Inferior parietal cortex (tissue), 1 donor: ENCODE measurements at regions not wholly inside any gene's neighbourhood (a gene's known extent, or its start where the extent isn't known, plus 50 kb on each side); places are given as distances from the start of the nearest gene placed in this dataset.

ENCODE experiments used
- DNase-seq: peaks from one replicate; pipeline ENCODE4 v3.0.0-alpha.2; 2016; ENCODE audit errors: extremely low spot score

- DNase-seq = no peak
These were observed 192.7 kb upstream of the SGCD start for GRCh38 chr5:156134216-156134615.

GRCh38 chr5:156135531-156135930 lies 191.4 kb upstream of the SGCD start:
- DNase-seq = no peak

DNA sequence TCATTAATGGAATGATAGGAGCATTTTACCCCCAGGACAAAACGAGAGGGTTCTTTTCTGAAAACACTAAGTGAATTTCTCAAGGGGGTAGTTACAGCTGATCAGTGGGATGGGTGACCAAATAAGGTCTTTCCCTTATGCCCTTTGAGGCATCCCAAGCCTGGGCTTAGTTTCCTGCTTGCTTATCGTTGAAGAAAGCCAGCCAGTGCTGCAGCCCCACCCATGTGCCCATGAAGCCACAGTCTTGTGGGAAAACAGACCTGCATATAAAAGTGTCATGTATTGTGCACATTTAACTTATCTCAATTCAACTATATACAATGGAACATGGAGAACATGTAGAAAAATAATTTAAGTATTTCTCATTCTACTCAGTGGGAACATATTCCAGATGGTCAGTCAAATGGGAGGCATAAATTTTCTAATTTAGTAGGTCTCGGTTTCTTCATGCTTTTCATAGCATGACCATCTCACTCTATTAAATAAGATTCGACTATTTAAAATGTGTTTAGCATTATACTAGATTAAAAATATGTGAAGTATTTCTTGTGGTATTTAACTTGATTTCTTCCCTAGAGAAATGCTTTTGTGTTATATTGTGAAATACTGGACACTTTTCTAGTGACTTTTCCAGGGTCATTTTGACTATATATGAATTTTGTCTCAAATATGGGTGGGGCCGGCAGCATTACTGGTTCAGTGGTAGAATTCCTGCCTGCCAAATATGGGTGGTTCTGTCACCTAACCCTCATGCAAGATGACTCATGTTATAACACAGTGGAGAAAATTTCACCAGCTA lies 189.7 kb upstream of the SGCD start:
- no peak for DNase-seq

DNA sequence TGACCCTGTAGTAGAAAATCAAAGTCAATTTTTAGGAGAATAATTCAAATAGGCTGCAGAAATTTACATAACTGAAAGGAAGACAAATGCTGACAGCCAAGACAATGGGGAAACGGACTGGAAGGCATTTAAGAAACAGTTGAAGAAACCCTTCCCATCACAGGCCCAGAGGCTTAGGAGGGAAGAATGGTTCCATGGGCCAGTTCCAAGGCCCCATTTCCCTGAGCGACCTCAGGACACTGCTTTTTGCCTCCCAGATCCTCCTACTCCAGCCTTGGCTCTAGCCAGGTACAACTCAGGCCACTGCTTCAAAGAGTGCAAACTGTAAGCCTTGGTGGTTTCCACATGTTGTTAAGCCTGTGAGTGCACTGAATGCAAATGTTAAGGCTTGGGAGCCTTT lies 184.1 kb upstream of the SGCD start:
- no peak for DNase-seq

DNA sequence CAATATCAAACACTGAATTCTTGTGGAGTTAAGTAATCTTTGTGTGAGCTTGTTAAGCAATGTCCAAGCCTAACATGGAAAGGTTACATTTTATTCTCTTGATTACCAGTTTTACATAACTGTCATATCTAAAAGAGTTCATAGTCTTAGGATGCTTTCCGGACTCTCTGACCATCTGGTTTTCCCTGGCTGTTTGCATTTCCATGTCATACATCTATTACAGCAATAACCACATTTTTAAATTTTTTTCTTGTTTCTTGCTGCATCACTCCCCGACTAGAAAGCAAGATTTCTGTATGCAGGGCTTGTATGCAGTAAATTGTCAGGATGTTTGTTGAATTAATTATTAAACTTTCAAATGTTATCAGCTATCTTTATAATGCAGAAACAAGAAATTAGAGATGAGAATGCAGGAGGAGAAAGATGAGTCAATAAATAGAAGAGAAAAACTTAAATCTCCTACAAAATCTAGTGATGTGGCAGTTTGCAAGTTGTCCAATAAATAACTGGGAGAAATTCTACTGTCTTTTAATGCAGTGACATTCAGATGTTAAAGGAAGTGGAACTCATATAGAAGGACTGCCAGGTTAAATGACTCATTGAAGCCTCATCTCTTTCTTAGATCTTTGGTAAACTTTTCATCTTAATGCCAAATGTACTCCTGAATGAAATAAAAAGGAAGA lies 179.6 kb upstream of the SGCD start:
- no peak for DNase-seq

DNA sequence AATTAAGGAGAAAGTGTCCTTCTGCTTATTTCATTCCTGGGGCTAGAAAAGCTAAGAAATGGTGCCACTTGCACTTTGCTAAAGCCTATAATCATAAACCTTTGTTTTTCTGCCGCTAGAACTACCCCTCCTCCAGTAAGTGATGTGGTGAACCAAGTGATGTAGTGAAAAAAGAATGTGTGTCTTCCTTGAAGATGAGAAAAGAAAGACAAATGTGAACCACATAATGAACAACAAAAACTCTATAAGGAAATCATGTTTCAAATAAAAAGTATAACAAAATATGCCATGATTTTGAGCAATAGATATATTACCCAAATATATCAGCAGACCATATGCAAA lies 179.0 kb upstream of the SGCD start:
- no peak for DNase-seq

DNA sequence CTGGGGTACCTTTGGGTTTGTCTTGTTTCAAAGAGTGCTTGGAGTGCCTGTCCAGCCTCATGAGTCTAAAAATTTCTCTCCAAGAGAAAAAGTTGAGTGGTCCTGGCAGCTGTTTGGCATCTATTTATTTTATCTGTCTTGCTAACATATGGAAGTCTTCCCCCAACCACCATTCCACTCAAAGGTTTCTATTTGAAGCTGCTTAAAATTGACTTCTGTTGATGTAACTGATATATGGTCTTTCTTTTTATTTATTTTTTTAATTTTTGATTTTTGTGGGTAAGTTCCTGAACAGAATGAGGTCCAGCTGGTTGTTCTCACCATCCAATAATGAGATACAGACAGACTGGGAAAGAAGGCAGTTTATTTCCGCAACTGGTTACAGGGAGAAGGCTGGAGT lies 178.7 kb upstream of the SGCD start:
- DNase-seq = no peak

- no peak for DNase-seq
These were observed 177.8 kb upstream of the SGCD start for GRCh38 chr5:156149213-156149612.

DNA sequence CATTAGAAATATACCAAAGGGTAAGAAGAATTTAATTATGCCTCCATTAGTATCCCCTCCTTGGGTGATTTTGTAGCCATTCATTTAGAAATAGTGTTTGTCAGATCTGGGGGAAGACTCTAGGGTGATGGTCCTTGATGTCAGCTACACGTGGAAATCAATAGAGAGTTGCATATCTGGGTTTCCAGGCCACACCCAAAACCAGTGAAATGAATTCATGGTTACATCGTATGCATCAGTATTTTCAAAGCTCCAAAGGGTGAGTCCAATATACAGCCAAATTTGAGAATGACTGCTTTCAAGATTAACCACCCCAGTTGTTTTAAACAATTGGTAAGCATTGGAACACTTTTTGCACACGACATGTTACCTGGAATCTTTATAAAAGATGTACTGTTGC lies 173.4 kb upstream of the SGCD start:
- DNase-seq = no peak

DNA sequence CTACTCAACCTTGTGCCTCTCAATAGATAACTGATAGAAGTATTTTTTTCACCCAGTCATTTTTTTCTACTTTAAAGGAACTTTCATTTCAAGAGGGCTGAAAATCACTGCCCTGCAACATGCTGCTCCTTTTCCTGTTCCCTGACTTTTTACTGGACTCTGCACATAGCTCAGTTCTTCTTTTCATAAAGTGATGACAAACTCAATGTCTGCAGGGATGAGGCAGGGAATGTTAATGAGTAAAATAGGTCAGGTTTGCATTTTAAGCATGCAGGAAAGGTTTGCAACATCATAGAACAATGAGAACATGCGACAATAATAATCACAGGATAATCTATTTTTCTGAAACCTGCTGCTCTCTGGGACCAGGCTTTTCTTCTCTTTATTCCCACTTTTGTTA lies 172.2 kb upstream of the SGCD start:
- DNase-seq = no peak

DNA sequence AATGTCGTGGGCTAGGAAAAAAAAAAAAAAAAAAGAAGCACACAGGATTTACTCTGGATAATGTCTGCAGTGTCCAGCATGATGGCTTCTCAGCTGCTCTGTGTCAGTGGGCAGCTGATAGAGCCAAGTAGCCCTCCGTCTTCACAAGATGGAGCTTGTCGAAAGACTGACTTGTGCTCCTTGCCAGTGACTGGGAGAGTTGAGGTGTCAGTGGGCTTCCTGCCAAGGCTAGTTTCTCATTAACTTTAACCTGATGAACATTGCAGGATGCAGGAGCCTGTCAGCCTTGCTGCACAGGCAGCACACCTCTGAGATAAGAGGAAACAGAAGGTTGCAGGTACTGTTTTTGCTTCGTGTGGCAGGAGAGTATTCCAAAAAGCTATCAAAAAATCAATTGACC lies 171.4 kb upstream of the SGCD start:
- DNase-seq = no peak

DNA sequence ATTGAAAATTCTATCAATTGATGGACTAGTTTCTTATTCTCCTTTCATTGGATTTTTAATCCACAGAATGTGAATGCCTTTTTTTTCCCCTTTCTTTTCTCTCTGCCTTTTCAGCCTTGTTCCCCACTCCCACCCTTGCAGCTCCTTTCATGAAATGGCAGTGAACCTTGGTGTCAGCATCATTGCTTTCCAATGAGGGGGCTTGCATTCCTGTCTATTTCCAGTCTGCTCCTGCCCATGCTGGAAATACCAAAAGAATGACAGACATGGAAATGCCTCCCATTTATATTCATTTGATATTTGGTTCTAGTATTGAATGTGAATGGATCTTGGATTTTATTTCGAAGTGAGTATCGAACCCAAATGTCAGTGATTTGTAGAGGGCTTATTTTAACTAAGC lies 162.7 kb upstream of the SGCD start:
- DNase-seq = no peak

DNA sequence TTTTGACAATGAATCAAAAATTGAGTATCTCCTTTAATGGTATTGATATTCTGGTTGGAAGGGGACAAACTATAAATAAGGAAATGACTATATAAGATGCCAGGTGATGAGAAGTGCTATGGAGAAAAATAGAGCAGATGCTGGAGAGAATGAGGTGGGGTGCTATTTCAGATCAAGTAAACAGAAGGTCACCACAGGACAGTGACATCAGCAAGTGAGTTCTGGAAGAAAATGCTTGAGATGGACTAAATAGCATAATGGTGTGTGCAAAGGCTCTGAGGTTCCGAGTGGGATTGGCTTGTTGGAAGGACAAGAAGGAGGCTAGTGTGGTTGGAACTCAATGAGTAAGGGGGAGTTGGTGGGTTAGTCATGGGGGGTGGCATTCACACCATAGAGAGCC lies 157.5 kb upstream of the SGCD start:
- DNase-seq = no peak

DNA sequence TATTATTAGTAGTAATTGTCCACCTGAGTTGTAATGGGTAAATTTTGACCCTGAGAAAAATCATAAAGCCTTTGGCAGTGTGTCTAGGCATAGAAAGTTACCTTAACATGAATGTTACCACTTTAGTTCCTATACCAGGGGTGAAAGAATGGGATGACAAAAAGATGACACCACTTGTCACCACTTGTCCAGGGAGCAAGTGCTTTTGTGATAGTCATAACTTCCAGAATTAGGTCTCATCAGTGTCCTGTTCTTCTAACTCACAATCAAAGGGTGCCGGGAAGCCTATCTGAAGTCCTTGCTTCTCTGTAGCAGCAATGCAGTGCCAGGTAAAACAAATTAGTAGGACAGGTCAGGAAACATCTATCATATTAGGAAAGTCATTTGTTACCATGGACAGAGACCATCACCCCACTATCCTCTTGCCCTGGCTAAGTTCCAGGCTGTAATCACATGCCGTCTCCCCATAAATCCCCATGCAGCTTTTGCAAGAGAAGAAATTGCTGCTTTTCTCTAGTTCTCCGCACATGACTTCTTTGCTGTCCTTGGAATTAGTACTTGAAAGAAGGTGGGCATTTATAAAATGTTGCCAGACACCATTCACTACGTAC lies 156.5 kb upstream of the SGCD start:
- DNase-seq = no peak

DNA sequence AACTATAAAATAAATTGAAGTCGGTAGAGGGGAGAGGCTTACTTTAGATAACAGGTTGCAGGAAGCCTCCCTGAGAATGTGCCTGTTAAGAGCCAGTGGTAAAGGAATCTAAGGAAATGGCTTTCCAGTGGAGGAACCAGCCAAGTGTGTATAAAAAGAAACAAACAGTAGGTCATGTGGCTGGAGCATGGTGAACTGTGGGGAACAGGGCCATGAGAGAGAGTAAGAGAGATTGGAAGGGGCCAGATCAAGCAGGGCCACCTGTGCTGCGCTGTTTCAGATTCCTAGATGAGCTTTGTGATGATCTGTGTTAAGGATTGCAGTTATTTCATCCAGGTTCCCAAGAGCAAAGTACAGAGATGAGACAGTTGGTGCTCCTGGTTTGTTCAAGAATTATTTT lies 152.7 kb upstream of the SGCD start:
- DNase-seq = no peak

DNA sequence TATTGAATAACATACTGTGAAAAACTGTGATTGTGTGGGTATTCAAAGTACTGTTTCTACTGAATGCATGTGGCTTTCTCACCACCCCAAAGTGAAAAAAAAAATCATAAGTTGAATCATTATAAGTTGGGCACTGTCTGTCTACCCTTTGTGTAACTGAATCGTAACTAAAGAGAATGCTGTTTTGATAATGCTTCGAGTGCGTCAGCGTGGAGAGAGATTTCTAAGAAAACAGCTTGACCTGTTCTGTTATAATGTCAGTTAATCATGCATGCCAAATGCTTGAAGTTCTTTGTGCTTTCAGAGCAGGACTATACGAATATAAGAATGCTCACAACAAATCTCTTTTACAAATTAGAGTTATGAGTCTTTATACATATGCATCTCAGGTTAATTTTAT lies 148.8 kb upstream of the SGCD start:
- no peak for DNase-seq

DNA sequence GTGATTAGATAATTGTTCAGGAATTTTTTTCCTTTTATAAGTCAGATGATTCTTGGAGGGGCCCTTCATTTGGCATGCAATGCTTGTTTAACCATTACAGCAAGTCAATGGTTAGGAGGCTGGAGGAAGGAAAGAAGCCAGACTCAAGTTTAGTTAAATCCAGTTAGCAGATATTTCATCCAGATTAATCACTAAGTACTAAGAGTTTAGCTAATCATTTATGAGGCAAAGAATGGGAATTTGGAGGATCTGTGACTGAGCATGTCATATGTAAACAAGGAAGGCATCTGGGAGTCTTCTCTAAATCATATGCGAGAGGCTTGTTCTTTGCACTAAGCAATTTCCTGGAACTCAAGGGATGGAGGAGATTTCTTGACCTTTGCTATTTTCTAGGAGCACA lies 145.3 kb upstream of the SGCD start:
- no peak for DNase-seq

DNA sequence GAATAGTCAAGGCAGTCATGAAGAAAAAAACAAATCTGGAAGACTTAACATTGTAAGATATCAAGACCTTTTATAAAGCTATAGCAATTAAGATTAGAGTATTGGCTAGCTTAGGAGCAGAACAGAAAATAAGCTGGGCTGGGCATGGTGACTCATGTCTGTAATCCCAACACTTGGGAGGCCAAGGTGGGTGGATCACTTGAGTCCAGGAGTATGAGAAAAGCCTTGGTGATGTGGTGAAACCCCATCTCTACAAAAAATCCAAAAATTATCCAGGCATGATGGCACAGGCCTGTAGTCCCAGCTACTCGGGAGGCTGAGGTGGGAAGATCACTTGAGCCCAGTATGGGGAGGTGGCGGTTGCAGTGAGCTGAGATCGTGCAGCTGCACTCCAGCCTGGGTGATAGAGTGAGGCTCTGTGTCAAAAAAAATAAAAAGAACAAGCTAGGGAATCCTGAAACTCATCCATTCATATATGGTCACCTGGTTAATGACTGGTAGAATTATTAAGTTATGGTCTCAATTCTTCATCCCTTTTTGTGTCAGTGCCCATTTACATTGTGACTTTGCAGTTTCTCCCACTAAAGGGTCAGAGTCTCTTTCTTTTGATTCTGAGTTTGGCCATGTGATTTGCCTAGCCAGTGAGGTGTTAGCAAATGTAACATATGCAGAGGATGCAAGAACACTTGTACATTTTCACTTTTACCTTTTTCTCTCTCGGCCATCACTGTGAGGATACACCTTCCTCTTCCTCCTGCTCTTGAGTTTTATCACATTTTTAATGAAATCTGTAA lies 144.6 kb upstream of the SGCD start:
- no peak for DNase-seq

DNA sequence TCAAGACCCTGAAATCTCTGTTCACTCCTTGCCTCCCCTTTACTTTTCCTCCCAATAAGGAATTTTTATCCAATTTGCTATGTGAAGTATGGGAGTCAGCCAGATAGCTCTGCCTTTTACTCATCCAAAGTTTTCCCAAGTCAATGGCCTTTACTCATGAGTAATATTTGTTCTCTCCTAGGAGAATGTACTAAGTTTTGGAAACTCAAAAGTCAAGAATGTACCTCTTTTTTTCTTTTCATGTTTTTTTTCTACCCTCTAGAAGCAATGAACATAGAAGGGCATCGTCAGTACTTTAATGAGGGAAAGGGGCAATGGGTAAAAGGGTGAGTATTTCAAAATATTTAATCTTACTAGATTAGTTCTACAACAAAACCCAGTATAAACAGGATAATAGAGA lies 140.2 kb upstream of the SGCD start:
- no peak for DNase-seq

- DNase-seq = no peak
These were observed 138.9 kb upstream of the SGCD start for GRCh38 chr5:156188016-156188415.

DNA sequence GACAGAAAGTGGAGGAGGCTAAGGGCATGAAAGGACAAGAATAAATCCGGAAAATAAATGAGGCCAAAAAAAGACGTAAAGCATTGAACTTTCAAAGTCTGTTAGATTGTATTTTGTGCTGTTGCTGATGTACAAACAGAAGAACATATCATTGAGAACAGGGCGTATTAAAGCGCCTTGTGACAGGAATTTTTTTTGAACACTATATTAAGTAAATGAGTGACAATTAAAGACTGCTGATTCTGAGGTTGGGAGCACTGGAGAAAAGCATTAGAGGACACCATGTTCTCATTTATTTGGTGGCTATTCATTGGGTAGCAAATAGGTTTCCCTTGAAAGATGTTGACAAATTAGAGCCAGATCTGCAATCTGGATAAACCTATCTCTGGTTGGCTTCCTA lies 137.3 kb upstream of the SGCD start:
- no peak for DNase-seq

GRCh38 chr5:156191547-156191946 lies 135.4 kb upstream of the SGCD start:
- no peak for DNase-seq
